ENCODE measurements at regions not wholly inside any gene's neighbourhood (a gene's known extent, or its start where the extent isn't known, plus 50 kb on each side); places are given as distances from the start of the nearest gene placed in this dataset.
A peak's percentile ranks its signal among the peaks of the same experiment; 100 is the strongest.

DNA sequence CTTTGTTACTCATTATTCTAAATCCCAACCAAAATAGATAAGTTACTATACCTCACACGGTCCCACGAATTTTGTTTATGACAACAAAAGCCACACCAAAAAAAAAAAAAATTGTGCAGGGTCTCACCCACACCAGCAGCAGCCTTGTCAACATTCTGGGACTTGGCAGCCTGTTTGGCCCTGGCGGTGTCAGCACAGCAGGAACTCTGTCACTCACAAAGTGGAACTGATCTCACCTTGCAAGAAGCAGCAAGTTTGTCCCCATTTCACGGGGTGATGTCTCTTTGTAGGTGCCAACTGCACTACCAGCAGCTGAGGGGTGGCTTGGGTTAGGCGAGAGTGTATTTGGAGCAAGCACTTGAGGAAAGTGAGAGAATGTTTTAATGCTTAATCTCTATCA lies 75.0 kb upstream of the CHRM3 start:
- ATAC-seq, result no peak
- DNase-seq, result no peak
- Histone ChIP-seq H3K27ac (no peak overlapping the region), H3K9me3 (no peaks in the 10 kb centered on the region), H3K4me1 (no peaks in the 10 kb centered on the region), H3K4me3 (no peak overlapping the region), H3K36me3 (no peaks in the 10 kb centered on the region), H3K27me3 (peaks cover 0 to 2% (median 0%) of the 10 kb centered on the region in 7 donors)
- TF ChIP-seq, protein P1, sequence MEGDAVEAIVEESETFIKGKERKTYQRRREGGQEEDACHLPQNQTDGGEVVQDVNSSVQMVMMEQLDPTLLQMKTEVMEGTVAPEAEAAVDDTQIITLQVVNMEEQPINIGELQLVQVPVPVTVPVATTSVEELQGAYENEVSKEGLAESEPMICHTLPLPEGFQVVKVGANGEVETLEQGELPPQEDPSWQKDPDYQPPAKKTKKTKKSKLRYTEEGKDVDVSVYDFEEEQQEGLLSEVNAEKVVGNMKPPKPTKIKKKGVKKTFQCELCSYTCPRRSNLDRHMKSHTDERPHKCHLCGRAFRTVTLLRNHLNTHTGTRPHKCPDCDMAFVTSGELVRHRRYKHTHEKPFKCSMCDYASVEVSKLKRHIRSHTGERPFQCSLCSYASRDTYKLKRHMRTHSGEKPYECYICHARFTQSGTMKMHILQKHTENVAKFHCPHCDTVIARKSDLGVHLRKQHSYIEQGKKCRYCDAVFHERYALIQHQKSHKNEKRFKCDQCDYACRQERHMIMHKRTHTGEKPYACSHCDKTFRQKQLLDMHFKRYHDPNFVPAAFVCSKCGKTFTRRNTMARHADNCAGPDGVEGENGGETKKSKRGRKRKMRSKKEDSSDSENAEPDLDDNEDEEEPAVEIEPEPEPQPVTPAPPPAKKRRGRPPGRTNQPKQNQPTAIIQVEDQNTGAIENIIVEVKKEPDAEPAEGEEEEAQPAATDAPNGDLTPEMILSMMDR (IDR thresholded peaks at IDR 0.05), result no peak
- WGBS, 2 donors, result 71 to 75% methylated on average over 5 of the region's 5 CpGs
- intact Hi-C loops (cut with DNase I), result no loop called here

DNA sequence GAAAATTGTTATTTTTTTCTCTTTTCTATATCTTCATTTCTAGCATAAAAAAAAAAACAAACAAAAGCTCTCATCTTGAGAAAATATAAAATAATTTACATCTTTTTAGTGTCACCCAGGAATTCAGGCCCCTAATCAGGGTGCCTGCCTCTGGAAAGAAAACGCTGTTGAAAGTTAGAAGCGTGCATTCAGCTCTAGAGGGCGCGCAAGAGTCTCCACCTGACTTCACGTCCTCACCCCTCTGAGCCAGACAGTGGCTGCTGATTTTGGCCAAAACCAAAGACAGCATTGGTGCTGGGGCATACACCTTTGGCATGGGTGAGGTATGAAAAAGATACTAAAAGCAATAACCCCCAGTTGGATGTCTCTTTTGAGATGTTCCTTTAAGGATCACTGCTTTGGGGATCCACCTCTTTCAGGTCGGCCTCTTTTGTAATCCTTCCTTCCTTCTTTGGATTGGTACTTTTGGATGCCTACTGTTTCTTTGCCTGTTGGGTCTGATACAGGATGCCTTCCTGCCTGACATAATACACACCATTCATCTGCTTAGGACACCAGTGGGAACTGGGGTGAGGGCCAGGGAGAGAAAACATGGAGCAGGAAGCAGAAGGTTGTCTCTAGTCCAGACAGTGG lies 77.6 kb upstream of the CHRM3 start:
- H3K36me3 ChIP-seq, result no peaks in the 10 kb centered on the region
- no peaks in the 10 kb centered on the region for H3K4me1 ChIP-seq
- DNase-seq (peak in 1 of 2 donors; percentile 5), ATAC-seq (no peak)
- no peaks in the 10 kb centered on the region for H3K9me3 ChIP-seq
- H3K27me3 ChIP-seq, result no peaks in the 10 kb centered on the region
- no peak overlapping the region for H3K27ac ChIP-seq
- WGBS, 2 donors, result 26 to 30% methylated on average over 6 of the region's 6 CpGs
- TF ChIP-seq, protein P1 (IDR thresholded peaks at IDR 0.05), result peak in 7 of 9 donors; percentile 19 to 60 (median 41)
- intact Hi-C loops (cut with DNase I), result no loop called here
- H3K4me3 ChIP-seq, result no peak overlapping the region

- no peak for DNase-seq
- 42 to 55% methylated on average over 2 of the region's 2 CpGs for WGBS, 2 donors
- H3K9me3 ChIP-seq, result no peaks in the 10 kb centered on the region
- TF ChIP-seq, protein P1 (IDR thresholded peaks at IDR 0.05), result no peak
- ATAC-seq, result no peak
- no peaks in the 10 kb centered on the region for H3K4me1 ChIP-seq
- H3K36me3 ChIP-seq, result no peaks in the 10 kb centered on the region
- no peak overlapping the region for H3K27ac ChIP-seq
- no peak overlapping the region for H3K4me3 ChIP-seq
- intact Hi-C loops (cut with DNase I), result no loop called here
- no peaks in the 10 kb centered on the region for H3K27me3 ChIP-seq
Measured at GRCh38 chr1:239307886-239308285, 78.5 kb upstream of the CHRM3 start.

GRCh38 chr1:239306426-239306825 lies 79.9 kb upstream of the CHRM3 start:
- Histone ChIP-seq H3K27me3 (no peaks in the 10 kb centered on the region), H3K36me3 (no peaks in the 10 kb centered on the region), H3K9me3 (no peaks in the 10 kb centered on the region), H3K4me3 (no peak overlapping the region), H3K27ac (no peak overlapping the region), H3K4me1 (no peaks in the 10 kb centered on the region)
- WGBS, 2 donors, result 77 to 93% methylated on average over 5 of the region's 5 CpGs
- DNase-seq (no peak), ATAC-seq (no peak)
- intact Hi-C loops (cut with DNase I), result no loop called here
- TF ChIP-seq, protein P1 (IDR thresholded peaks at IDR 0.05), result no peak

Data from heart right ventricle (tissue), 16 donors.